H9 (cell line): ENCODE measurements at regions not wholly inside any gene's neighbourhood (a gene's known extent, or its start where the extent isn't known, plus 50 kb on each side); places are given as distances from the start of the nearest gene placed in this dataset.

ENCODE experiments used
- DNase-seq: peaks from one replicate; pipeline ENCODE4 v3.0.0-alpha.2; 2017
- H2AFZ ChIP-seq: one replicate; pipeline ENCODE4 v1.6.1; 2013; ENCODE audit warnings: mild to moderate bottlenecking, low read length, control low read depth, moderate library complexity
- H2AK5ac ChIP-seq: 2 replicates; pipeline ENCODE4 v1.6.1; 2013; ENCODE audit warnings: low read length, control low read depth, mixed read lengths; ENCODE audit not compliant: insufficient read length
- H2BK120ac ChIP-seq: one replicate; pipeline ENCODE4 v1.6.1; 2013; ENCODE audit warnings: low read depth, mild to moderate bottlenecking, low read length, control low read depth, inconsistent platforms; ENCODE audit not compliant: poor library complexity, severe bottlenecking
- H2BK12ac ChIP-seq: 2 replicates; pipeline ENCODE4 v1.6.1; 2013; ENCODE audit warnings: low read length, control low read depth, mixed read lengths, low read depth; ENCODE audit not compliant: insufficient read length
- H2BK15ac ChIP-seq: 2 replicates; pipeline ENCODE4 v1.6.1; 2013; ENCODE audit warnings: low read depth, low read length, control low read depth
- H2BK20ac ChIP-seq: one replicate; pipeline ENCODE4 v1.6.1; 2013; ENCODE audit warnings: low read depth, mild to moderate bottlenecking, low read length, control low read depth, inconsistent platforms; ENCODE audit not compliant: poor library complexity, severe bottlenecking
- H2BK5ac ChIP-seq: 2 replicates; pipeline ENCODE4 v1.6.1; 2013; ENCODE audit warnings: low read length, control low read depth, mixed read lengths; ENCODE audit not compliant: insufficient read length
- H3K14ac ChIP-seq: 2 replicates; pipeline ENCODE4 v1.6.1; 2013; ENCODE audit warnings: low read length, control low read depth; ENCODE audit not compliant: insufficient read depth
- H3K18ac ChIP-seq: 2 replicates; pipeline ENCODE4 v1.6.1; 2013; ENCODE audit warnings: low read depth, mild to moderate bottlenecking, mixed read lengths, low read length, control low read depth; ENCODE audit not compliant: insufficient read length
- H3K23ac ChIP-seq: 2 replicates; pipeline ENCODE4 v1.6.1; 2013; ENCODE audit warnings: low read length, control low read depth, mixed read lengths, low read depth; ENCODE audit not compliant: insufficient read length
- H3K23me2 ChIP-seq: 2 replicates; pipeline ENCODE4 v1.6.1; 2013; ENCODE audit warnings: low read depth, mild to moderate bottlenecking, mixed read lengths, low read length, control low read depth; ENCODE audit not compliant: insufficient read length, poor library complexity, severe bottlenecking
- H3K27ac ChIP-seq: 2 replicates; pipeline ENCODE4 v1.5.1; 2013; ENCODE audit warnings: low read length, control low read depth, mixed read lengths, low read depth; ENCODE audit not compliant: insufficient read length
- H3K27me3 ChIP-seq: 2 replicates; pipeline ENCODE4 v1.6.1; 2013; ENCODE audit warnings: low read length, control low read depth, inconsistent platforms; ENCODE audit not compliant: insufficient read depth
- H3K4ac ChIP-seq: 2 replicates; pipeline ENCODE4 v1.6.1; 2013; ENCODE audit warnings: low read depth, mild to moderate bottlenecking, control low read depth, inconsistent platforms, low read length, moderate library complexity
- H3K4me1 ChIP-seq: 2 replicates; pipeline ENCODE4 v1.6.1; 2013; ENCODE audit warnings: low read length, control low read depth, inconsistent platforms; ENCODE audit not compliant: insufficient read depth
- H3K4me2 ChIP-seq: 2 replicates; pipeline ENCODE4 v1.6.1; 2013; ENCODE audit warnings: low read length, control low read depth, mixed read lengths; ENCODE audit not compliant: insufficient read length, insufficient read depth
- H3K56ac ChIP-seq: 2 replicates; pipeline ENCODE4 v1.6.1; 2013; ENCODE audit warnings: low read depth, mild to moderate bottlenecking, mixed read lengths, low read length, control low read depth; ENCODE audit not compliant: insufficient read length
- H3K79me1 ChIP-seq: 2 replicates; pipeline ENCODE4 v1.6.1; 2013; ENCODE audit warnings: low read depth, mild to moderate bottlenecking, moderate library complexity, low read length, control low read depth, inconsistent platforms; ENCODE audit not compliant: insufficient read depth, poor library complexity, severe bottlenecking
- H3K79me2 ChIP-seq: 2 replicates; pipeline ENCODE4 v1.6.1; 2013; ENCODE audit warnings: low read length, control low read depth, inconsistent platforms; ENCODE audit not compliant: insufficient read depth
- H3K9ac ChIP-seq: 2 replicates; pipeline ENCODE4 v1.6.1; 2013; ENCODE audit warnings: low read length, control low read depth, mixed read lengths; ENCODE audit not compliant: insufficient read length; ENCODE audit errors: extremely low read depth
- H3K9me3 ChIP-seq: one replicate; pipeline ENCODE4 v1.6.1; 2013; ENCODE audit warnings: low read depth, low read length, inconsistent platforms; ENCODE audit not compliant: control insufficient read depth
- H3T11ph ChIP-seq: one replicate; pipeline ENCODE4 v1.6.1; 2013; ENCODE audit warnings: mild to moderate bottlenecking, low read length, control low read depth, inconsistent platforms
- H4K20me1 ChIP-seq: one replicate; pipeline ENCODE4 v1.6.1; 2013; ENCODE audit not compliant: control insufficient read depth, insufficient read length, insufficient read depth
- H4K5ac ChIP-seq: 2 replicates; pipeline ENCODE4 v1.6.1; 2013; ENCODE audit warnings: low read depth, mild to moderate bottlenecking, mixed read lengths, low read length, control low read depth; ENCODE audit not compliant: insufficient read length
- H4K8ac ChIP-seq: replicated peaks from 2 replicates; pipeline ENCODE4 v1.6.1; 2013; ENCODE audit warnings: low read length, control low read depth, mixed read lengths, low read depth; ENCODE audit not compliant: insufficient read length
- H4K91ac ChIP-seq: 2 replicates; pipeline ENCODE4 v1.6.1; 2013; ENCODE audit warnings: low read depth, mild to moderate bottlenecking, moderate library complexity, mixed read lengths, low read length, control low read depth; ENCODE audit not compliant: insufficient read length
- H3K27ac Mint-ChIP-seq, 3 experiments: 2 replicates in 2 of 3; 3 replicates in 1 of 3; pipeline ENCODE4 v1.8.0; 2020 to 2021; ENCODE audit warnings: mixed read lengths in 3 of 3, mild to moderate bottlenecking in 1 of 3, moderate library complexity in 1 of 3
- H3K27me3 Mint-ChIP-seq: 2 replicates; pipeline ENCODE4 v1.8.0; 2021; ENCODE audit warnings: low read depth, mild to moderate bottlenecking, moderate library complexity, mixed read lengths
- H3K36me3 Mint-ChIP-seq, 3 experiments: 2 replicates in 2 of 3; 3 replicates in 1 of 3; pipeline ENCODE4 v1.8.0; 2020 to 2021; ENCODE audit warnings: low read depth in 3 of 3, mixed read lengths in 3 of 3; ENCODE audit not compliant: insufficient read depth in 1 of 3
- H3K4me1 Mint-ChIP-seq, 2 experiments: 2 replicates each; pipeline ENCODE4 v1.8.0; 2020; ENCODE audit warnings: mixed read lengths in 2 of 2
- H3K4me3 Mint-ChIP-seq, 2 experiments: 2 replicates in 1 of 2; 3 replicates in 1 of 2; pipeline ENCODE4 v1.8.0; 2020 to 2021; ENCODE audit warnings: mild to moderate bottlenecking in 2 of 2, mixed read lengths in 2 of 2, moderate library complexity in 1 of 2
- H3K9me3 Mint-ChIP-seq, 2 experiments: 2 replicates in 1 of 2; 3 replicates in 1 of 2; pipeline ENCODE4 v1.8.0; 2020; ENCODE audit warnings: mild to moderate bottlenecking in 2 of 2, mixed read lengths in 2 of 2, moderate library complexity in 1 of 2
- WGBS: extraction: QIAGEN DNeasy Blood & Tissue Kit; methylation state at CpG from one replicate; pipeline ENCODE4 v1.1.7; 2013; ENCODE audit warnings: missing lambda C conversion rate, low lambda C conversion rate, mixed read lengths; ENCODE audit not compliant: insufficient read length; ENCODE audit errors: extremely low coverage; 5-methylcytosine and 5-hydroxymethylcytosine counted together
- TF ChIP-seq, protein P1 (sequence below): fragments of 200-600 bp; sonication (generic); conservative IDR thresholded peaks from 3 replicates; pipeline ENCODE4 v1.8.0; 2021; ENCODE audit warnings: antibody characterized with exemption, mild to moderate bottlenecking

DNA sequence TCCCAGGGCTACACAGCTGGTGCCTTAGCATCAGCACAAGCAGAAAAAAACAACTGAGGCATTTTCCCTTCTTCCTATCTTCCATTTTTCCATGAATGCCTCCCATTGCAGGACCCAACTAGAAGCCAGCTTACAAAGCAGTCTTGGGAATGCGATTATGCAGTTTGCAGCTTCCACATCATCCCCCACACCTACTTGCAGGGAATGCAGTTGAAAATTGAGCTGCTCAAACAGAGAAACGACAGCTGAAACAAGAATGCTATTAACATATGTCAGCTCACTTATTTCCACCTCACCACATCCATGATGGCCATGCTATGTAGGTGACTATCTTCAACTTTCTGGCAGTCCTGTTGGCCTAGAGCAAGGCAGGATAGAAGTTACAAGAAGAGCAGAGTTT, 150.6 kb upstream of the KCTD3 start:
- Histone ChIP-seq H3K9me3 (no peaks in the 10 kb centered on the region), H4K8ac (no peak overlapping the region)

More for the DNA sequence above, 150.6 kb upstream of the KCTD3 start:
- no peak overlapping the region for H2BK5ac ChIP-seq
- no peak overlapping the region for H3K27ac ChIP-seq
- no peak overlapping the region for H4K91ac ChIP-seq
- no peak overlapping the region for H2BK120ac ChIP-seq
- H4K5ac ChIP-seq, result no peak overlapping the region
- no peak overlapping the region for H2BK12ac ChIP-seq
- no peaks in the 10 kb centered on the region for H3K27me3 ChIP-seq
- H3K4ac ChIP-seq, result no peak overlapping the region
- H2BK15ac ChIP-seq, result no peak overlapping the region
- no peak overlapping the region for H2AK5ac ChIP-seq
- peaks cover 8% of the 10 kb centered on the region; the same call in 1 of the 2 replicates for H3K4me1 ChIP-seq
- H4K20me1 ChIP-seq, result no peaks in the 10 kb centered on the region
- H3K18ac ChIP-seq, result no peak overlapping the region
- Mint-ChIP-seq H3K27ac (no peak overlapping the region), H3K27me3 (no peaks in the 10 kb centered on the region), H3K4me1 (peaks cover 25 to 32% of the 10 kb centered on the region in 2 experiments), H3K9me3 (no peaks in the 10 kb centered on the region; a peak in 1 of 5 replicates), H3K4me3 (no peak overlapping the region), H3K36me3 (no peaks in the 10 kb centered on the region)
- no CpG with 5 or more reads among the region's 2 CpGs for WGBS
- H3K4me2 ChIP-seq, result no peak overlapping the region
- no peak overlapping the region for H3K9ac ChIP-seq
- no peak overlapping the region for H3T11ph ChIP-seq
- H3K56ac ChIP-seq, result no peak overlapping the region
- H3K79me2 ChIP-seq, result no peaks in the 10 kb centered on the region
- H2AFZ ChIP-seq, result no peak overlapping the region
- H3K79me1 ChIP-seq, result no peaks in the 10 kb centered on the region
- H3K14ac ChIP-seq, result no peak overlapping the region
- H2BK20ac ChIP-seq, result no peak overlapping the region
- no peaks in the 10 kb centered on the region for H3K23me2 ChIP-seq
- DNase-seq, result peak; percentile 49
- TF ChIP-seq, protein P1, sequence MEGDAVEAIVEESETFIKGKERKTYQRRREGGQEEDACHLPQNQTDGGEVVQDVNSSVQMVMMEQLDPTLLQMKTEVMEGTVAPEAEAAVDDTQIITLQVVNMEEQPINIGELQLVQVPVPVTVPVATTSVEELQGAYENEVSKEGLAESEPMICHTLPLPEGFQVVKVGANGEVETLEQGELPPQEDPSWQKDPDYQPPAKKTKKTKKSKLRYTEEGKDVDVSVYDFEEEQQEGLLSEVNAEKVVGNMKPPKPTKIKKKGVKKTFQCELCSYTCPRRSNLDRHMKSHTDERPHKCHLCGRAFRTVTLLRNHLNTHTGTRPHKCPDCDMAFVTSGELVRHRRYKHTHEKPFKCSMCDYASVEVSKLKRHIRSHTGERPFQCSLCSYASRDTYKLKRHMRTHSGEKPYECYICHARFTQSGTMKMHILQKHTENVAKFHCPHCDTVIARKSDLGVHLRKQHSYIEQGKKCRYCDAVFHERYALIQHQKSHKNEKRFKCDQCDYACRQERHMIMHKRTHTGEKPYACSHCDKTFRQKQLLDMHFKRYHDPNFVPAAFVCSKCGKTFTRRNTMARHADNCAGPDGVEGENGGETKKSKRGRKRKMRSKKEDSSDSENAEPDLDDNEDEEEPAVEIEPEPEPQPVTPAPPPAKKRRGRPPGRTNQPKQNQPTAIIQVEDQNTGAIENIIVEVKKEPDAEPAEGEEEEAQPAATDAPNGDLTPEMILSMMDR, result no peak
- no peak overlapping the region for H3K23ac ChIP-seq
